GM04504 (cell line): ENCODE measurements at regions not wholly inside any gene's neighbourhood (a gene's known extent, or its start where the extent isn't known, plus 50 kb on each side); places are given as distances from the start of the nearest gene placed in this dataset.

Source experiments
- DNase-seq: peaks from one replicate; pipeline ENCODE4 v3.0.0-alpha.2; 2012; ENCODE audit warnings: low read depth

- peak; percentile 49 for DNase-seq
Measured at GRCh38 chr6:155523821-155524651, 68.4 kb upstream of the NOX3 start.

GRCh38 chr6:155521719-155522118, 66.1 kb upstream of the NOX3 start:
- no peak for DNase-seq

DNA sequence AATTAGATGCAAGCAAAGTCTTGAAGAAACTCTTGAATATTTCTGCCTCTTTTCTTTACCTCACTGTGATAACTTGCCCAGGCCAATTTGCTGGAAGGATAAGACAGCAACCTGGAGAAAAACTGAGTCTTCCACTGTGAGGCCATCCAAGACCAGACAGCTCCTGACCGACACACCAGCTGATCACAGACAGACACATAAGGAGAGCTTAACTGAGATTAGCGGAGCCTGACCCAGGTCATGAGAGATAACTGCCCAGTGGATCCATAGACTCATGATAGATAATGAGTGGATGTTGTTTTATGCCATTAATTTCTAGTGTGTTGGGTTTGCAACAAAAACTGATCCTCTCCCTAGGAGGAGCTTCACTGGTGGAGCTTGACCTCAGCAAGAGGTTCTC, 64.4 kb upstream of the NOX3 start:
- DNase-seq = no peak

DNA sequence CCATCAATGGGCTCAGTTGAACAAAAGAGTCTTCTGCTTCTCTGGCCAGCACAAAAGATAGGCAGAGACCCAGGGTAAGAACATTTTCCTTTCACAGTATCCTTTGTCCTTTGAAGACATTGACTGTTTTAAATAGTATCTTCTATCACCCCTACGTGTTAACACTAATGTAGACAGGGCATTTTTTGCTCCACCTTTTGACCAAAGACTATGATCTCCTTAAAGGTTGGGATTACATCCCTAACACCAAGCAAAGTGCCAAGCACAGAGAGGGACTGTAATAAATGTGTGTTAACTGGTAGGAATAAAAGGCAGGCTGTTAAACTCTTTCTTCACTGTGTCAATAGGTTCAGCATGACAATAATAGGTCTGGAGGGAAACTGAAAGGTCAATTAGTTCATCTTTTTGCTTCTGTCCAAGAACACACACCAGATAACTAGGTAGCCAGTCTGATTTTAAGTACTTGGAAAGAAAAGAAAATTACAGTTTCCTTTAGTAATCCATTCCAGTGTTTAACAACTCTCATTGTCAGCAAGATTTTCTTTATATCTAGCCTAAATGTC, 63.6 kb upstream of the NOX3 start:
- no peak for DNase-seq

DNA sequence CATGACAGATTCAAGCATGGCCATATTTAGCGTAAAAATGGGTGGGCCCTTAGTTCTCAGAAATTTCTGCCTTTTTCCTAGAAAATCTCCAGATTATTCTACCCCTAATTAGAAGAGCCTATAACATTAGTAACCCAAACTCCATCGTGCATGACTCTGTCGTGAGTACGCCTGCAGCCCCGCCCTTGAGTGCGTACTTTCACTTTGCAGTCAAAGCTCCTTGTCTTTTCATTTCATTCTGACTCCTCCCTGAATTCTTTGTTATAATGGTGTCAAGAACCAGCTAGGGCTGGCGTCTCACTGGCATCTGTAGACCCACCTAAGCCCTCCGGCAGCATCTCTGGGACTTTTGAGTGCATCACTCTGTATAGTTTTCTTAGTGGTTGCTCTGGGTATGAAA, 61.7 kb upstream of the NOX3 start:
- DNase-seq = no peak

GRCh38 chr6:155510879-155511278, 55.2 kb upstream of the NOX3 start:
- no peak for DNase-seq

- DNase-seq = no peak
Measured at GRCh38 chr6:155509743-155510475, 54.3 kb upstream of the NOX3 start.

DNA sequence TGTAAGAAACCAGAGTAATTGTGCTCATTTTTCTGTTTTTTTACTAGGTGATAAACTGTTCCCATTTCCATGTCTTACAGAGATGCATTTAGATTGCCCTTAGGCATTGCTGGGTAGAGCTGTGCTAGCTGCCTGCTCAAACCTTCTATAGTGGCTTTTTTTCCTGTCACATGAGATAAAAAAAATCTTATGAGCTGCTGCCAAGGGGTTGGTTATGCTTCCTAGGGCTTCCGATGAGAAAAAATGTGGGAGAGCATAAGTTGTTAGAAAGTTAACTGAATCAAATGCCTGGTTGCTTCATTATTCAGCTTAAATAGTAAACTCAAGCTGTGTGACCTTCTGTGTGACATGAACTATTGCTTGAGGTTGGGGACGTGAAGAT, 50.0 kb upstream of the NOX3 start:
- DNase-seq = no peak
